Mucosa of gallbladder (tissue), 1 donor: ENCODE measurements at regions not wholly inside any gene's neighbourhood (a gene's known extent, or its start where the extent isn't known, plus 50 kb on each side); places are given as distances from the start of the nearest gene placed in this dataset.

Experiments used
- DNase-seq: peaks from one replicate; pipeline ENCODE4 v3.0.0-alpha.2; 2020; ENCODE audit warnings: low spot score
- donor health status: DM: no; HTN: no; CAD: no.

DNA sequence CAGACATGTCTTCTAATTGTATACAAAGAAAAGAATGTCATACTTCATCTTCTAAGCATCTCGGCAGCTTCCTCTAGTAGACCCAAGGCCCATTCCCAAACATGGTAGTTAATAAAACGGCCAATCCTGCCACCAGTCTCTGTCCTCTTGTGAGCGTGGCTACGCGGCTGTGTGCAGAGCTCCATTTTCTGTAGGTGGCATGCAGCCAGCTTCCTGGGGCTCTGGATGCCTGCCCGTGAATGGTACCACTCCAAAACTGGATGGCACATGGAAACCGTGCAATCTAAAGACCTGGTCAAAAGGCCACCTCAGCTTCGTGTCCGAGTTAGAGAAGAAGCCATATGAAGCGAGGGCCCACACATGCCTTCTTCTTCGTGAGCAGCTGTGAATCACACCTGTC is 110.7 kb downstream of the SIPA1L2 start:
- DNase-seq = no peak

- no peak for DNase-seq
Measured at GRCh38 chr1:232518349-232518748, 111.6 kb downstream of the SIPA1L2 start.

DNA sequence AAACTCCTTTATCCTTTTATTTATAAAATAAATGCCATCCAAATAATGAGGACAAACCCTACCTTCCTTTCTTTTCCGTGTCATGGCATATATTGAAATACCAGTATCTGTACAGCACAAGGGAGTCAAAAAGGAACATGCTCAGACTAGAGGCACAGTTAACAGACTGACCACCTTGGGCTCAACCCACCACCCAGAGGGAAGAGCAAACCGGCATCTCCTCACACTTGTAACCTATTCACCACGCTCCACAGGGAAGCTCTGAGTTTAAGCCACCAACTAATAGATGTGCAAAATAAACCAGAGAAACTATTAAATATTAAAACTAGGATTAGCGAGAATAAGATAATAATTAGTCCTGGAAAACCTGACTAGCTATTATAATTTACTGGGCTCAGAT is 112.7 kb downstream of the SIPA1L2 start:
- DNase-seq = no peak

- no peak for DNase-seq
Measured at GRCh38 chr1:232515706-232516105, 114.2 kb downstream of the SIPA1L2 start.

DNA sequence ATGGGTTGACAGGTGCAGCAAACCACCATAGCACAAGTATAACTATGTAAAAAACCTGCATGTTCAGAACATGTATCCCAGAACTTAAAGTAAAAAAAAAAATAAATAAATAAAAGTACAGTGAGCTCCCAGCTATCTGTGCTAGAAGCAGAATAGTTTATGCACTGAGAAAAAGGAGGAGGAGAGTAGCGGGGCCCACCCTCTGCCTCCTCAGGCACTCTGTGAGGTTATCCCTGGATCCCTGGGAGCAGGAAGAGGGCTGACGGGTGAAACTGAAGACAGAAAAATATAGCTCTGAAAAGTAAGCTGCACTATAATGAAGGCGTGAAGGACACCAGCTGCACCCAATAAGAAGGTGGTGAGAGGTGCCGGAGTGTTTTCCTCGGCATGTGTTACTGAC is 117.2 kb downstream of the SIPA1L2 start:
- no peak for DNase-seq

DNA sequence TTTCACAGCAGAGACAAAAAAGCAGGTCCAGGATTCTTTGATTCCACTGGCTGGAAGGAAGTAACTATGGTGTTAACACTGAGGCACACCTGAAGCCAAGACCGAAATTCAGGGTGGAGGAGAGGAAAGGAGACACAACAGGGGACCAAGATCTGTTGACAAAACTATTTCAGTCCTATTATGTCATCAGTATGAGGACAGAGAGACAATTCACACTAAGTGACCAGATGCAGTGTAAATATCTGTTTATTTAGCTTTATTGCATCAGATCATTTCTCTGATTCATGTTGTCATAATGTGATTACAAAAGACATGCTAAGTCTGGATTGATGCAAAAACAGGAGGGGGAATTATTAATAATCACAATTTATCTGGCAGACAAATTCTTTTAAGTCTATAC is 118.8 kb downstream of the SIPA1L2 start:
- DNase-seq = no peak

DNA sequence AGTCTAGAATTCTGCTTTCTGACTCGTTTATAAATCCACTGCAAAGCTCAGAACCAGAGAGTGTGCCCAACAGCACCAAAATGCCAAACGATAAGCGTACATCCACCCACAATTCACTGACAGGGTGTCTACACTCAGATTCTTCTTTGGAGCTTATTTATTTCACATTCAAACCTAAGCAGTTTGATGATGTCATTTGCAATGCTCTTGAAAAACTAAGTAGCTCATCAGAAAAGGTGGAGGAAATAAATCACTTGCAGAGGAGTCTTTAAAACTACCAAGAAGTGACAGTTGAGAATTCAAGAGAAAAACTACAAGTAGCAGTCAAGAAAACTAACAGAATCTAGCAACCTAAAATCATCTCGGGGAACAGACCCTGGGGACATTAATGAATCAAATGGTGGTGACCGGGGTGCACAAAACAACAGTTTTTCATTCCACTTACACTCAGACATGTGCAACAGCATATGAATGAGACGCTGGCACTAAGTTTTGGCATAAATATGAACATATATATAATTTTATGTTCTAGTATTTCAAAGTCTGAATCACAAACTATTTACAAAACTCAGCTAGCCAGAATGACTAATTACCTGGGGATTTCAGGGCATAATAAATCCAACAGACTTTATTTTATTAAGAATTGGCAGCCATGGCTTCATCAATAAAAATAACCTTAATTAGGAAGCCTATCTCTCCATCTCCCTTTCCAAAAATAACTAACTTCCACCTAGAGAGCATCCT is 119.4 kb downstream of the SIPA1L2 start:
- DNase-seq = no peak

GRCh38 chr1:232509570-232509969 is 120.4 kb downstream of the SIPA1L2 start:
- DNase-seq = no peak

DNA sequence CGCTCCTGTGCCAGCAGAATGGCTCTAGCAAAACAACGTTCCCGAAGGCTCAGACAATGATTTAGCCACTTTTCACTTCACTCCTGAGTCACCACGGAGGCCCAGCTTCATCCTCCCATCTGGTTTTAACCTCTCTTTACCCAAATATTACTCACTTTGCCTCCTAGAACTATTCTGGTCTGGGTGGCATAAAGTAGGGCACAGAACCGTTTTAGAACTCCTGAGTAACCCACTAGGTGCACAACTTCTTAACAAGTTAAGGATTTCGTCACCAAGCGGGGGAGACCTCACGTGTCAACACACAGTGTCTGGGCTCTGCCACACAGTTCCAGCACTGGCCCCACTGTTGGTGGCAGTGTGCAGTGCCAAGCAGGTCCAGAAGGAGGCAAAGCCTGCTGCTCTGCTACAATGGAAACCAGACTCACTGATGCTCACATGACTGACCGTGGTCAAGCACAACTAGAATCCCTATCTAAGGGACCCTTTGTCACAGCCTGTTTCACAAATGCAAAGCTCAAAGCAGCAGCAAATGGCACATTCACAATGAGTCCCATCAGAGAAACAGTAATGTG is 121.7 kb downstream of the SIPA1L2 start:
- no peak for DNase-seq

DNA sequence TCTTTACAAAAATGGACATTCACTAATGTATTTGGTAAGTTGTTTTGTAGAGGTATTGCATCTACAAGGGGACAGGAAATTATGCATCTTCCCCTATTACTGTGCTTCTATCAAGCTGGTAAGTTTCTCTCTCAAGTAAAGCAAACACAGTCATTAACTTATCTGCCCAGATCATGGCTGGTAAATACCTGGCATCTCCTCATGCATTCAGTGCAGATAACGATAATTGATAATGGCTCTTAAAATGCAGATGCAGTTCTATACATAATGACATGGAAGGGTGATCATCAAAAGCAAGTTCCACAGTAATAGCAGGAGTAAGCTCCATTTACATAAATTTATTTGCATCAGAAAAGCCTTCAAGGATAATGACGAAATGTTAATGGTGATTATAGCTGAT is 122.4 kb downstream of the SIPA1L2 start:
- DNase-seq = no peak

- DNase-seq = no peak
Measured at GRCh38 chr1:232505884-232506283, 124.0 kb downstream of the SIPA1L2 start.

DNA sequence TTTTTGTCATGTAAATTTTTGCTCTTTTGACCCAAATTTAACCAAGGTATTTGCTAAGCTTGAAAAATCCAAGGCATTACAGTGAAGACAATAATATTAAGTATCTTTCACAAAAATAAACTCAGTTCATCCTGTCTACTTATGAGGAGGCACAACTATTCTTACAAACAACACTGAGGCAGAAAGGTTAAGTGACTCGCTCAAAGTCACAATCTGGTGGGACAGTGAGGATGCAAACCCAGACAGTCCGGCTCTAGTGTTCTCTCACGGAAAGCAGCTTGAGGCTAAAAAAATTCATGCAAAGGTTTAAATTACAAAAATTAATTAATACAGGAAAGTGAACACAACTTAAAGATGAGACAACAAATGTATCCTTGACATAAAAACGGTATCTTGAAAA is 125.3 kb downstream of the SIPA1L2 start:
- no peak for DNase-seq

- DNase-seq = no peak
Measured at GRCh38 chr1:232503497-232503896, 126.4 kb downstream of the SIPA1L2 start.

DNA sequence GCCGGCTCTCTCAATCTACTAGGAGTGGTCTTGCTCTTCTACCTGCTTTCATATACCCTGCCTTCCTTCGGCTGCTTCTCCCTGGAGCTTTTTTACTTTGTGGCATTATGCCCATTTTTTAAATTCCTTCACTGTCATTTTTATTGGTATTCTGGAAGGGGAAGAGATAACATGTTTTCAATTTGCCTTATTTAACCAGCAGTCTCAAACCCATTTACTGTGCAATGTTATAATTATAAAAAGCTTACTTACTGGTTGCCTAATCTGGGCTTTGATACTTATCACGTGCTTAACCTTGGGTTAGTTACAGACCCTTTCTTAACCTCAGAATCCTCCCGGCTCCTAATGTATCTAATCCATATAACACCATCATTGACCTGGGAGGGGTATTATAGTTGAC is 128.1 kb downstream of the SIPA1L2 start:
- DNase-seq = no peak

DNA sequence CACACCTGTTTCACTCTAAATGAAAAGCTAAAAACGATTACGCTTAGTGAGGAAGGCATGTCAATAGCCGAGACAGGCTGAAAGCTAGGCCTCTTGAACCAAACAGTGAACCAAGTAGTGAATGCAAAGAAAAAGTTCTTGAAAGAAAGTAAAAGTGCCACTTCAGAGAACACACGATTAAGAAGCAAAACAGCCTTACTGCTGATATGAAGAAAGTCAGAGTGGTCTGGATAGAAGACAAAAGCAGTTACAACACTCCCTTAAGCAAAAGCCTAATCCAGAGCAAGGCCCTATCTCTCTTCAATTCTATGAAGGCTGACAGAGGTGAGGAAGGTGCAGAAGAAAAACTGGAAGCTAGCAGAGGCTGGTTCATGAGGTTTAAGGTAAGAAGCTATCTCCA is 130.7 kb downstream of the SIPA1L2 start:
- DNase-seq = no peak

DNA sequence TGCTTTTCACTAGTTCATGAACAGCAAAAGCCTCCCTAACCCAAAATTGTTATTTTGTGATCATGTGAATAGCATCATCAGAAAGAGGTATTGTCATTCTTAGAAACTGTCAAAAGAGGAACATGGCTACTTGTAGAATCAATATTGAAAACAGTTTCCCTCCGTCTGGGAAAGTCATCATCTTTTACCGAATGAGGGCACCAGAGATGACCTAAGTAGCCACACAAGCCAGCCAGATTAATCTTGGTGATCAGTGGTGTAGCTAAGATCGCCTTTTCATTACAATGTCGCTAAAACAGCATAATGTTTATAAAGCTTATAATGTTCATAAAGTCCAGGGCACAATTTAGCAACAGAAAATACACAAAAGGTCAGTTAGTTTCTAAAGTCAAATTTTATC is 136.1 kb downstream of the SIPA1L2 start:
- no peak for DNase-seq

DNA sequence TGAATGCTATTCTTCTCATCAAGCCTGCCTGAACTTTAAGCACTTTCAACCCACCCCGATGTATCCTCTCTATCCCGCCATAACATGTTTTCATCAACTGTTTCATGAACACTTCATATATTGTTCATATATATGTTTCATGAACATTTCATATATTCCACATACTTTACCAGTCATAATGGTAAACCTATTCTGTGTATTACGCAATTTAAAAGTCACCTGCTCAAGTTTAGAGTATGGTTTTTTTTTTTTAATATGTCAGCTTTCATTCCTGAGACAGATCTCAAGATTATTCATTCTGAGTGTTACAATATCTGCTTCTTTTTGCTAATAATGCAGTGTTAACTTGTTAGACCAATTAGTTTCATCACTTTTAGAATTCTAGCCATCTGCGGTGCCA is 140.7 kb downstream of the SIPA1L2 start:
- DNase-seq = no peak

GRCh38 chr1:232487236-232487635 is 142.7 kb downstream of the SIPA1L2 start:
- no peak for DNase-seq

DNA sequence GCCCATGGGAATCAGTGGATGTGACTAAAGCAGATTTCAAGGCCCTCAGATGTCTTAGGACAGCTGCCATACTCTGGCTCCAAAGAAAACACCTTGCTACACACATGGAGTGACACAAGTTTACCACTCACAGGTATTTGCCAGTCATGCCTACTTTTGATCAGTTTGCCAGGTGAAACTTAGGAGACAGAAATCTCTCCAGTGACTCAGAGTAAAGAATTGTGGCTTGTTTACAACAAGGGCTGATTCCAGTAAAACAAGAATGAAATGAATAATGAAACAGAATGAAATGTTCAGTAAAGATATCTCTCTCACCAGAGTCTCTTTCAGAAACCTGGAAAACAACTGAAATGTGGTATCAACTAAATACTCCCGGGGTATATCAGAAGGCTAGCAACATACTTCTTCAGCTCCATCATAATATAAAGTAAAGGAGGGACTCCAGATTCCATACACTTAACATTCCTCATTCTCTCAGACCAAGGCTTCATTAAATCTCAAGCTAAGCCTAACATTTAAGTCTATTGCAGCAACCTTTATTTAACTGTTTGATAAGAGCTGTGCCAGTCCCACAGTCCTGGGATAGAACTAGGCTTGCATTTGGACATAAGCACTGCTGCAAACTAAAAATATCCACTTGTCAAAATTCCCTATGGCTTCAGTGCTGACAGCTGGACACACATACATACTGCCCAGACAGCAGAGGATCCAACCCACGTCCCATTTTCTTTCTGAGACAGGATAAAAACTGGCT is 143.3 kb downstream of the SIPA1L2 start:
- no peak for DNase-seq

DNA sequence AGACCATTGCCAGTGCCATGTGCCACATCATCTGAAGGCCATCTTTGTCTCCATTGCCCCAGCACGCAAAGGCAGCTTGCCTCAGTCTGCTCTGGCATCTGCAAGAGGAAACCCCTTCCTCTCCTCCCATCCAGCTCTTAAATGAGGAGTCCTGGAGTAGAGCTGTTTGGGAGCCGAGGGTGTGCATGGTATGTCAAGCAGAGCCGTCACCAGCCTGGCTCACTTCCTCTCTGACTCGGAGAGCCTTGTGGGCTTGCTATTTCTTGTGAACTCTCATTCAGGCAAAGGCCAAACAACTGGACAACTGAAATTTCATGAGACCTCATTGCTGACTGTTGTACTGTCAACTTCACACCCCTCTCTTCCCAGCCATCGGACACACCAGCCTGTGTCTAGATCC is 143.9 kb downstream of the SIPA1L2 start:
- no peak for DNase-seq

GRCh38 chr1:232484856-232485255 is 145.1 kb downstream of the SIPA1L2 start:
- no peak for DNase-seq

DNA sequence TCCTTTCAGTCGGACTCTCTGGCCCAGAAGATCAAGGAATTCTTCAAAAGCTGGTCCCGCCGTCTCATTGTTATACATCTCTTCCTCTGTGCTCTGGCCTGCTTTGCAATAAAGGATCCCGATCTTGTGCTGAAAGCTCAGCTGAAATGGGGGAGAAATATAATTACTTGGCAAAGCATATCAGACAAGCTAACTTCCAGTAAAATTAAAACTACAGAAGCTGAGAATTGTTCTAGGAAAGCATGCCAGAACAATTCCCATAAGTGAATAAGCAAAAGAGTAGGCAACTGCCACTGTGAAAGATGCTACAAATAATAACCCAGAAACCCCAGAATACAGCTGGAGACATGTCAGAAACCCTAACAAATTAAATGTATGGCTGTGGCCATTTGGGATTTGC is 146.1 kb downstream of the SIPA1L2 start:
- DNase-seq = no peak

- DNase-seq = no peak
Measured at GRCh38 chr1:232481091-232481490, 148.8 kb downstream of the SIPA1L2 start.
